Calu3 (cell line): ENCODE measurements at regions not wholly inside any gene's neighbourhood (a gene's known extent, or its start where the extent isn't known, plus 50 kb on each side); places are given as distances from the start of the nearest gene placed in this dataset.

Experiments used
- BruUV-seq: library from RNA; stranded (reverse); fragments of 400-500 nt; replicated peaks from 2 replicates; lab custom pipeline; 2021; lab: Mats Ljungman, UMichigan
- CTCF ChIA-PET: fragments of 300-600 bp; sonication (Branson Sonifier 250); formaldehyde crosslinking; loops from one replicate; lab custom pipeline; 2022; ENCODE audit warnings: antibody characterized with exemption; lab: Charles Lee
- DNase-seq: peaks from one replicate; pipeline ENCODE4 v3.0.0; 2022
- H3K27ac Mint-ChIP-seq: one replicate; pipeline ENCODE4 v1.8.0; 2022; ENCODE audit warnings: mixed read lengths; ENCODE audit not compliant: unreplicated experiment
- H3K27me3 Mint-ChIP-seq: one replicate; pipeline ENCODE4 v1.8.0; 2022; ENCODE audit warnings: mixed read lengths; ENCODE audit not compliant: unreplicated experiment
- H3K36me3 Mint-ChIP-seq: one replicate; pipeline ENCODE4 v1.8.0; 2022; ENCODE audit warnings: mild to moderate bottlenecking, moderate library complexity, mixed read lengths; ENCODE audit not compliant: insufficient read depth, unreplicated experiment
- H3K4me1 Mint-ChIP-seq: one replicate; pipeline ENCODE4 v1.8.0; 2022; ENCODE audit warnings: mild to moderate bottlenecking, low read depth, mixed read lengths; ENCODE audit not compliant: unreplicated experiment
- H3K4me3 Mint-ChIP-seq: one replicate; pipeline ENCODE4 v1.8.0; 2022; ENCODE audit warnings: mild to moderate bottlenecking, low read depth, moderate library complexity, mixed read lengths; ENCODE audit not compliant: unreplicated experiment
- H3K9me3 Mint-ChIP-seq: one replicate; pipeline ENCODE4 v1.8.0; 2022; ENCODE audit warnings: low read depth, mixed read lengths; ENCODE audit not compliant: unreplicated experiment
- intact Hi-C: fragments of 100-400 bp; cut with micrococcal nuclease; formaldehyde crosslinking; loops from one replicate; pipeline ENCODE4 v1.10.0; 2022; ENCODE audit not compliant: unreplicated experiment
- TF ChIP-seq, protein P1 (sequence below): fragments of 200-600 bp; IDR thresholded peaks from one replicate; pipeline ENCODE4 v1.8.0; 2022; ENCODE audit warnings: antibody characterized with exemption; ENCODE audit not compliant: unreplicated experiment

DNA sequence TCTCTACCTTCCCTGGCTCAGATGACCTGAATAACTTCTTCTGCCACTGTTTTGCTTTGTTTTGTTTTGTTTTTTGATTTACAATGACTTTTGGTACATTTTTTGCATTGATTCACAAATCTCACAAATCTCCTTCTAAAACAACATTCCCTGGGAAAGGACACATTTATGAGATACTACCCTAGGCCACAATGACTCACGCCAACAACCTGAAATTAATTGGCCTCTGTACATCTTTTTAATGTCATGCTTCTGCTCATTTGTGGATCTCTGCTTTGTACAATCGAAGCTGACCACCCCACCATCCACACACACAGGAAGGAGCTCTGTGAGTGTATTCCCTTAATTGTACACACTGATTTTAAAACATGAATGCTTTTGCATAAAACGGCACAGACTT lies 156.7 kb upstream of the PFKP start:
- BruUV-seq: no TSS peak
- TF ChIP-seq, protein P1, sequence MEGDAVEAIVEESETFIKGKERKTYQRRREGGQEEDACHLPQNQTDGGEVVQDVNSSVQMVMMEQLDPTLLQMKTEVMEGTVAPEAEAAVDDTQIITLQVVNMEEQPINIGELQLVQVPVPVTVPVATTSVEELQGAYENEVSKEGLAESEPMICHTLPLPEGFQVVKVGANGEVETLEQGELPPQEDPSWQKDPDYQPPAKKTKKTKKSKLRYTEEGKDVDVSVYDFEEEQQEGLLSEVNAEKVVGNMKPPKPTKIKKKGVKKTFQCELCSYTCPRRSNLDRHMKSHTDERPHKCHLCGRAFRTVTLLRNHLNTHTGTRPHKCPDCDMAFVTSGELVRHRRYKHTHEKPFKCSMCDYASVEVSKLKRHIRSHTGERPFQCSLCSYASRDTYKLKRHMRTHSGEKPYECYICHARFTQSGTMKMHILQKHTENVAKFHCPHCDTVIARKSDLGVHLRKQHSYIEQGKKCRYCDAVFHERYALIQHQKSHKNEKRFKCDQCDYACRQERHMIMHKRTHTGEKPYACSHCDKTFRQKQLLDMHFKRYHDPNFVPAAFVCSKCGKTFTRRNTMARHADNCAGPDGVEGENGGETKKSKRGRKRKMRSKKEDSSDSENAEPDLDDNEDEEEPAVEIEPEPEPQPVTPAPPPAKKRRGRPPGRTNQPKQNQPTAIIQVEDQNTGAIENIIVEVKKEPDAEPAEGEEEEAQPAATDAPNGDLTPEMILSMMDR: no peak
- H3K4me3 Mint-ChIP-seq: no peak overlapping the region
- no peaks in the 10 kb centered on the region for H3K4me1 Mint-ChIP-seq
- H3K36me3 Mint-ChIP-seq: no peaks in the 10 kb centered on the region
- H3K9me3 Mint-ChIP-seq: no peaks in the 10 kb centered on the region
- intact Hi-C loops: no loop called here
- DNase-seq: no peak
- H3K27me3 Mint-ChIP-seq: peaks cover 26% of the 10 kb centered on the region
- no peak overlapping the region for H3K27ac Mint-ChIP-seq
- CTCF ChIA-PET: no interaction called here

DNA sequence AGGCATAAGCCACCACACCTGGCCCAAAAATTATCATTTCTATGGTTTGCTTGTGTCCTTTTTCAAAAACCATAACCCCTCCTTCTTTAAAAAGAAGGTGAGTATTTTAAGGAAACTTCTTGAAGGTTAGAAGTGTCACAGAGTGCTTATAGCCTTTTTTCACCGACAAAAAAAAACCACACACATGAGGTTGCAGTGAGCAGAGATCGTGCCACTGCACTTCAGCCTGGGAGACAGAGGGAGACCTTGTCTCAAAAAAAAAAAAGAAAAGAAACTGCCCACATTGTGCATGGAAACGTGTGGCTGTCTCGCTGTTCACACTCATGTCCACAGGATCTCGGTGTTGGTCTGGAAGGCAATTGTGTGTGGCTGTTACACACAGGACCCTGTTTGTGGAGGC lies 157.4 kb upstream of the PFKP start:
- intact Hi-C loops: no loop called here
- Mint-ChIP-seq H3K4me3 (no peak overlapping the region), H3K27me3 (peaks cover 26% of the 10 kb centered on the region), H3K4me1 (no peaks in the 10 kb centered on the region), H3K27ac (no peak overlapping the region), H3K9me3 (no peaks in the 10 kb centered on the region), H3K36me3 (no peaks in the 10 kb centered on the region)
- no peak for DNase-seq
- TF ChIP-seq, protein P1: no peak
- CTCF ChIA-PET: interaction anchor here (0.7 kb wide), 1 partner anchor 784 kb away, joined by 7 read pairs; no protein-coding TSS in a partner anchor
- no TSS peak for BruUV-seq

DNA sequence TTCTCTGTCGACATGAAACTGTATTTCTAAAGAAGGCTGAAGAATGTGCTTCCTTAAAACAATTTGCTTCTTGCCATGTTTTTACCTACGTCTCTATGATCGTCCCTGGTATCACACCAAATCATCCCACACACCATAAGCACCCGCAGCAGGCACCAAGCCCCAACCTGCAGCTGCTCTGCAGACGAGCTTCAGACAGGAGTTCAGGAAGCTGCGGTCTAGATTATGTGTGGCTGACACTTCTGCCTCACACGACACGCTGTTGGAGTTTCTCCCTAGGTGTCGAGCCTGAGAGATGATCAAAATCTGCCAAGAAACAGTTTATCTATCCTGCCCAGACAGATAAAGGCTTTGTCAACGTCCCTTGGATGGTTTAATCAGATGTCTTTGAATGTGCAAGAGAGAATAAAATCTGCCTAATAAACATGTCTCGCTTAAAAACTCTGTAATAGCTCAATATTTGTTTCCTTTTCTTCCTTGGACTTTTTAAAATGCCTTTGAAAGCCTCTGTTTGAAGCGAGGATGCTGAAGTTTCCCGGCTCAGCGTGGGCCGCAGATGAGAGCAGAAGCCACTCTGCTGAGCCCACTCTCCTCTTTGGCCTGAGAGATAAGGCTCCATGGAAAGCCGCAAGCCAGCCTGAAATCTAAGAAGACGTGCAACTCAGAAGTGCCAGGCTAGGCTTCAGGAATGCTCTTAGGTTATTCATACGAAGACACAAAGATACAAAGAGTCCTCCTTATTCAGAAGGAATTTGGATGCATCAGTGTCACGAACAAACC lies 158.3 kb upstream of the PFKP start:
- H3K9me3 Mint-ChIP-seq: no peaks in the 10 kb centered on the region
- no peaks in the 10 kb centered on the region for H3K36me3 Mint-ChIP-seq
- TF ChIP-seq, protein P1: no peak
- no TSS peak for BruUV-seq
- CTCF ChIA-PET: no interaction called here
- DNase-seq: no peak
- intact Hi-C loops: no loop called here
- peaks cover 26% of the 10 kb centered on the region for H3K27me3 Mint-ChIP-seq
- no peaks in the 10 kb centered on the region for H3K4me1 Mint-ChIP-seq
- H3K27ac Mint-ChIP-seq: no peak overlapping the region
- no peak overlapping the region for H3K4me3 Mint-ChIP-seq

DNA sequence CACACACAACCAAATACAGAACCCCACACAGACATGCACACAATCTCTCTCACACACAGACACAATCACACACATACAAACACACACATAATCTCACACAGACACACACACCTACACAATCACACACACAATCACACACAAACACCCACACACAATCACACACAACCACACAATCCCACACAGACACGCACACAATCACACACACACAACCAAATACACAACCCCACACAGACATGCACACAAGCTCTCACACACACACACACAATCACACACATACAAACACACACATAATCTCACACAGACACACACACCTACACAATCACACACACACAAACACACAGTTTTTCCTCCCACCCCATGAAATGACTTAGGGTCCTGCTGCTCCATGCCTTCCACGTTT lies 160.4 kb upstream of the PFKP start:
- Mint-ChIP-seq H3K36me3 (no peaks in the 10 kb centered on the region), H3K27ac (no peak overlapping the region), H3K4me3 (no peak overlapping the region), H3K9me3 (peaks cover 2% of the 10 kb centered on the region), H3K4me1 (no peaks in the 10 kb centered on the region), H3K27me3 (peaks cover 13% of the 10 kb centered on the region)
- BruUV-seq: no TSS peak
- TF ChIP-seq, protein P1: no peak
- CTCF ChIA-PET: no interaction called here
- intact Hi-C loops: no loop called here
- no peak for DNase-seq
